OCI-LY3 (cell line): ENCODE measurements at regions not wholly inside any gene's neighbourhood (a gene's known extent, or its start where the extent isn't known, plus 50 kb on each side); places are given as distances from the start of the nearest gene placed in this dataset.

Experiments used
- EZH2phosphoT487 ChIP-seq: fragments of 200-600 bp; shearing (Covaris generic); IDR thresholded peaks from 2 replicates; pipeline ENCODE4 v1.6.1; 2018; ENCODE audit warnings: antibody characterized with exemption, mixed run types, low read depth
- TF ChIP-seq, protein P1 (sequence below): fragments of 200-600, 300-600 bp; sonication (generic); IDR thresholded peaks from 2 replicates; pipeline ENCODE4 v1.5.1; 2014; ENCODE audit warnings: antibody characterized with exemption, low read length, low read depth

DNA sequence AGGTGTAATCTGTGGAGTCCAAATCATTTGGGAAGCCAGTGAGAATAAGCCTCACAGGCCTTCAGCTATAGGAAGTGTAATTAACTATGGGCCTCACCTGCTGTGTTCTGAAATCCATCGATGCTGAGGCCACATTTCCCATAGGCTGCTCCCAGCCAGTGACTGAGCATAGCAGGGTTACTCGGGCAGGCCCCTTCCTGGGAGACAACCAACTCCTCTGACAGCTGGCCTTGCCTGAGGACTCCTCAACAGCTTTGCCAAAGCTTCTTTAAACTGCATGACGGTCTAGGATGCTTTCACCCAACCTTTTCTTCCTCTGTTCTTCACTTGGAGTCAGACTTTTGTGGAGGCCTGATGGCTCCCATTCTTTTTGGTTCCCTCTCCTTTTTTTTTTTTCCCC is 63.8 kb upstream of the SMNDC1 start:
- TF ChIP-seq, protein P1, sequence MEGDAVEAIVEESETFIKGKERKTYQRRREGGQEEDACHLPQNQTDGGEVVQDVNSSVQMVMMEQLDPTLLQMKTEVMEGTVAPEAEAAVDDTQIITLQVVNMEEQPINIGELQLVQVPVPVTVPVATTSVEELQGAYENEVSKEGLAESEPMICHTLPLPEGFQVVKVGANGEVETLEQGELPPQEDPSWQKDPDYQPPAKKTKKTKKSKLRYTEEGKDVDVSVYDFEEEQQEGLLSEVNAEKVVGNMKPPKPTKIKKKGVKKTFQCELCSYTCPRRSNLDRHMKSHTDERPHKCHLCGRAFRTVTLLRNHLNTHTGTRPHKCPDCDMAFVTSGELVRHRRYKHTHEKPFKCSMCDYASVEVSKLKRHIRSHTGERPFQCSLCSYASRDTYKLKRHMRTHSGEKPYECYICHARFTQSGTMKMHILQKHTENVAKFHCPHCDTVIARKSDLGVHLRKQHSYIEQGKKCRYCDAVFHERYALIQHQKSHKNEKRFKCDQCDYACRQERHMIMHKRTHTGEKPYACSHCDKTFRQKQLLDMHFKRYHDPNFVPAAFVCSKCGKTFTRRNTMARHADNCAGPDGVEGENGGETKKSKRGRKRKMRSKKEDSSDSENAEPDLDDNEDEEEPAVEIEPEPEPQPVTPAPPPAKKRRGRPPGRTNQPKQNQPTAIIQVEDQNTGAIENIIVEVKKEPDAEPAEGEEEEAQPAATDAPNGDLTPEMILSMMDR, result no peak
- no peak for TF ChIP-seq EZH2phosphoT487
